OCI-LY1 (cell line): ENCODE measurements at regions not wholly inside any gene's neighbourhood (a gene's known extent, or its start where the extent isn't known, plus 50 kb on each side); places are given as distances from the start of the nearest gene placed in this dataset.

Experiments
- EZH2 ChIP-seq: fragments of 200-600 bp; sonication (generic), shearing (Covaris generic); IDR thresholded peaks from 2 replicates; pipeline ENCODE4 v1.8.0; 2017; ENCODE audit warnings: borderline replicate concordance, mixed run types, mild to moderate bottlenecking, antibody characterized with exemption, low read length, moderate library complexity, mixed read lengths
- TF ChIP-seq, protein P1 (sequence below): fragments of 200-600 bp; sonication (generic), shearing (Covaris generic); IDR thresholded peaks from 2 replicates; pipeline ENCODE4 v1.5.1; 2017; ENCODE audit warnings: mild to moderate bottlenecking, antibody characterized with exemption, low read length, moderate library complexity, mixed read lengths

DNA sequence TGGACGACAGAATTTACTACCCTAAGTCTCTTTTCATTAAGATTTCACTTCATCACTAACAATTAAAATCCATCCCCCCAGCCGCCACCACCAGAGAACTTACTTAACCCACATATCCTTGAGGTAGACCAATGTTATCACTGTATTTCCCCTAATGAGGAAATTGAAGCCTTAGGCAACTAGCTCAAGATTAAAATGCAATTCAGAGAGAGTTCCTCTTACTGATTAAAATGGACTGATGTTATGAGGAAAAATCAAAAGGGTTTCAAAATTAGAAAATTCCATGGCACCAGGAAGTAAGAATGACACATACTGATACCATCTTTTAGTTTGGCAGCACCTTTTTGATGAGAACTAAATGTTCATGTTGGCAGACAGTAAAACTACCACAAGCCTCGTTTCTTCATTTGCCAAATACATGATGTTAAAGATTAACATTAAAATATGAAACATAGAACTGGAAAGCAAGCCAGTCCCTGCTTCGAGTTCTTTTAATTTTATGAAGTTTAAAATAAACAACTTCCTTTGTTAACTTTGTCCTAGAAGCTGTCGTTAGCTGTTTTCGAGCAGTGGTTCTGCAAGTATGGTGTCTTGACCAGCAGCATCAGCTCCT lies 69.3 kb upstream of the CCDC160 start:
- TF ChIP-seq, protein P1, sequence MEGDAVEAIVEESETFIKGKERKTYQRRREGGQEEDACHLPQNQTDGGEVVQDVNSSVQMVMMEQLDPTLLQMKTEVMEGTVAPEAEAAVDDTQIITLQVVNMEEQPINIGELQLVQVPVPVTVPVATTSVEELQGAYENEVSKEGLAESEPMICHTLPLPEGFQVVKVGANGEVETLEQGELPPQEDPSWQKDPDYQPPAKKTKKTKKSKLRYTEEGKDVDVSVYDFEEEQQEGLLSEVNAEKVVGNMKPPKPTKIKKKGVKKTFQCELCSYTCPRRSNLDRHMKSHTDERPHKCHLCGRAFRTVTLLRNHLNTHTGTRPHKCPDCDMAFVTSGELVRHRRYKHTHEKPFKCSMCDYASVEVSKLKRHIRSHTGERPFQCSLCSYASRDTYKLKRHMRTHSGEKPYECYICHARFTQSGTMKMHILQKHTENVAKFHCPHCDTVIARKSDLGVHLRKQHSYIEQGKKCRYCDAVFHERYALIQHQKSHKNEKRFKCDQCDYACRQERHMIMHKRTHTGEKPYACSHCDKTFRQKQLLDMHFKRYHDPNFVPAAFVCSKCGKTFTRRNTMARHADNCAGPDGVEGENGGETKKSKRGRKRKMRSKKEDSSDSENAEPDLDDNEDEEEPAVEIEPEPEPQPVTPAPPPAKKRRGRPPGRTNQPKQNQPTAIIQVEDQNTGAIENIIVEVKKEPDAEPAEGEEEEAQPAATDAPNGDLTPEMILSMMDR: no peak
- TF ChIP-seq EZH2: no peak
